H1 (cell line): ENCODE measurements at regions not wholly inside any gene's neighbourhood (a gene's known extent, or its start where the extent isn't known, plus 50 kb on each side); places are given as distances from the start of the nearest gene placed in this dataset.

Experiments
- CREB1 ChIP-seq: IDR thresholded peaks from 2 replicates; pipeline ENCODE4 v1.6.1; 2012; ENCODE audit warnings: inconsistent platforms
- CTCF ChIP-seq, 3 experiments: IDR thresholded peaks; 1 replicate in 2 of 3; 2 replicates in 1 of 3; pipeline versions ENCODE4 v1.5.1 to v1.6.1; 2011; ENCODE audit warnings: low read length in 3 of 3, mild to moderate bottlenecking in 3 of 3, inconsistent platforms in 2 of 3, low read depth in 1 of 3, moderate library complexity in 1 of 3; ENCODE audit not compliant: insufficient read depth in 1 of 3; ENCODE audit errors: control extremely low read depth in 1 of 3
- E2F6 ChIP-seq: IDR thresholded peaks from 2 replicates; pipeline ENCODE4 v1.6.1; 2012; ENCODE audit warnings: inconsistent platforms
- MAX ChIP-seq: IDR thresholded peaks from 2 replicates; pipeline ENCODE4 v1.6.1; 2012; ENCODE audit warnings: inconsistent platforms
- POLR2AphosphoS5 ChIP-seq: IDR thresholded peaks from 2 replicates; pipeline ENCODE4 v1.6.1; 2011; ENCODE audit warnings: low read depth, low read length
- RAD21 ChIP-seq, 2 experiments: IDR thresholded peaks in 1 of 2; conservative IDR thresholded peaks in 1 of 2; 2 replicates each; pipeline ENCODE4 v1.6.1; 2011; ENCODE audit warnings: low read depth in 2 of 2, low read length in 2 of 2, improper control_type of control experiment in 1 of 2, inconsistent platforms in 1 of 2, mild to moderate bottlenecking in 1 of 2, moderate library complexity in 1 of 2
- SP1 ChIP-seq: IDR thresholded peaks from 2 replicates; pipeline ENCODE4 v1.6.1; 2011; ENCODE audit warnings: low read depth, low read length
- YY1 ChIP-seq: IDR thresholded peaks from 2 replicates; pipeline ENCODE4 v1.6.1; 2011; ENCODE audit warnings: low read depth, mild to moderate bottlenecking, low read length

GRCh38 chr1:87958201-87958600 lies 629.5 kb downstream of the LMO4 start:
- TF ChIP-seq POLR2AphosphoS5, result no peak
- TF ChIP-seq CREB1, result no peak
- TF ChIP-seq YY1, result no peak
- TF ChIP-seq CTCF (IDR thresholded peaks at IDR 0.05; ENCODE audit: control extremely low read depth in 1 of 3, insufficient read depth in 1 of 3, low read depth in 1 of 3, low read length in 3 of 3), result no peak
- no peak for TF ChIP-seq E2F6
- no peak for TF ChIP-seq SP1
- TF ChIP-seq MAX, result no peak
- TF ChIP-seq RAD21 (IDR thresholded peaks at IDR 0.05 in 1 of 2, conservative IDR thresholded peaks at IDR 0.05 in 1 of 2; ENCODE audit: low read depth in 2 of 2, low read length in 2 of 2), result no peak
